Keratinocyte (primary cell): ENCODE measurements at regions not wholly inside any gene's neighbourhood (a gene's known extent, or its start where the extent isn't known, plus 50 kb on each side); places are given as distances from the start of the nearest gene placed in this dataset.

Experiments
- DNase-seq: peaks from one replicate; pipeline ENCODE4 v3.0.0-alpha.2; 2011; ENCODE audit warnings: low read depth, missing footprints, low spot score
- FAIRE-seq: peaks from 2 replicates; lab custom pipeline; 2011; peaks lifted over from hg19 to GRCh38; lab: Jason Lieb, UNC
- H2AFZ ChIP-seq: 2 replicates; pipeline ENCODE4 v1.6.0; 2012; ENCODE audit warnings: low read length, control low read depth, inconsistent platforms; ENCODE audit not compliant: control insufficient read depth
- H3K27ac ChIP-seq: 2 replicates; pipeline ENCODE4 v1.5.1; 2011; ENCODE audit warnings: low read length; ENCODE audit not compliant: control insufficient read depth, insufficient read depth
- H3K27me3 ChIP-seq: 3 replicates; pipeline ENCODE4 v1.6.0; 2011; ENCODE audit warnings: low read length; ENCODE audit not compliant: control insufficient read depth, insufficient read depth; ENCODE audit errors: extremely low read depth
- H3K36me3 ChIP-seq, 2 experiments: 2 replicates in 1 of 2; 3 replicates in 1 of 2; pipeline ENCODE4 v1.5.1; 2011; ENCODE audit warnings: low read length in 2 of 2, mild to moderate bottlenecking in 1 of 2; ENCODE audit not compliant: control insufficient read depth in 2 of 2, insufficient read depth in 2 of 2; ENCODE audit errors: extremely low read depth in 1 of 2
- H3K4me1 ChIP-seq: 3 replicates; pipeline ENCODE4 v1.5.1; 2011; ENCODE audit warnings: low read length; ENCODE audit not compliant: control insufficient read depth, insufficient read depth; ENCODE audit errors: extremely low read depth
- H3K4me2 ChIP-seq: 3 replicates; pipeline ENCODE4 v1.6.0; 2011; ENCODE audit warnings: low read depth, low read length; ENCODE audit not compliant: control insufficient read depth, insufficient read depth; ENCODE audit errors: extremely low read depth
- H3K4me3 ChIP-seq, 3 experiments: fragments of 200-600 bp in 1 of 3; sonication (generic) in 1 of 3; 2 replicates in 2 of 3; 3 replicates in 1 of 3; pipeline ENCODE4 v1.5.1; 2011 to 2016; ENCODE audit warnings: low read length in 3 of 3, mild to moderate bottlenecking in 3 of 3, control low read depth in 2 of 3, inconsistent platforms in 1 of 3, low read depth in 1 of 3, mixed read lengths in 1 of 3, mixed run types in 1 of 3, moderate library complexity in 1 of 3; ENCODE audit not compliant: control insufficient read depth in 2 of 3, insufficient read depth in 2 of 3; ENCODE audit errors: extremely low read depth in 1 of 3
- H3K79me2 ChIP-seq: 2 replicates; pipeline ENCODE4 v1.6.0; 2012; ENCODE audit warnings: low read length; ENCODE audit not compliant: control insufficient read depth, insufficient read depth
- H3K9ac ChIP-seq: 3 replicates; pipeline ENCODE4 v1.6.0; 2011; ENCODE audit warnings: low read length; ENCODE audit not compliant: control insufficient read depth, insufficient read depth; ENCODE audit errors: extremely low read depth
- H3K9me1 ChIP-seq: 3 replicates; pipeline ENCODE4 v1.6.0; 2011; ENCODE audit warnings: low read length; ENCODE audit not compliant: control insufficient read depth, insufficient read depth; ENCODE audit errors: extremely low read depth
- H3K9me3 ChIP-seq: 2 replicates; pipeline ENCODE4 v1.5.1; 2012; ENCODE audit warnings: low read depth, low read length; ENCODE audit not compliant: control insufficient read depth
- H4K20me1 ChIP-seq: 3 replicates; pipeline ENCODE4 v1.6.0; 2011; ENCODE audit warnings: low read length; ENCODE audit not compliant: control insufficient read depth, insufficient read depth; ENCODE audit errors: extremely low read depth
- EZH2 ChIP-seq: IDR thresholded peaks from one replicate; pipeline ENCODE4 v1.6.1; 2012; ENCODE audit warnings: inconsistent platforms, mild to moderate bottlenecking, low read length, moderate library complexity
- dilution Hi-C: fragments of 300-500 bp; cut with MboI; formaldehyde crosslinking; loops from one replicate; pipeline ENCODE4 v1.7.0; 2020; ENCODE audit warnings: low sequenced_read_pairs; ENCODE audit not compliant: extremely low pct_ligation_motif_present
- TF ChIP-seq, protein P1 (sequence below), 3 experiments: IDR thresholded peaks in 1 of 3; conservative IDR thresholded peaks in 1 of 3; optimal IDR thresholded peaks in 1 of 3; 2 replicates in 2 of 3; 3 replicates in 1 of 3; pipeline versions ENCODE3 to v1.5.1; 2011; ENCODE audit warnings: low read length in 3 of 3, mild to moderate bottlenecking in 3 of 3, moderate library complexity in 2 of 3, control low read depth in 1 of 3, inconsistent platforms in 1 of 3; ENCODE audit not compliant: insufficient read depth in 2 of 3; ENCODE audit errors: extremely low read depth in 1 of 3

DNA sequence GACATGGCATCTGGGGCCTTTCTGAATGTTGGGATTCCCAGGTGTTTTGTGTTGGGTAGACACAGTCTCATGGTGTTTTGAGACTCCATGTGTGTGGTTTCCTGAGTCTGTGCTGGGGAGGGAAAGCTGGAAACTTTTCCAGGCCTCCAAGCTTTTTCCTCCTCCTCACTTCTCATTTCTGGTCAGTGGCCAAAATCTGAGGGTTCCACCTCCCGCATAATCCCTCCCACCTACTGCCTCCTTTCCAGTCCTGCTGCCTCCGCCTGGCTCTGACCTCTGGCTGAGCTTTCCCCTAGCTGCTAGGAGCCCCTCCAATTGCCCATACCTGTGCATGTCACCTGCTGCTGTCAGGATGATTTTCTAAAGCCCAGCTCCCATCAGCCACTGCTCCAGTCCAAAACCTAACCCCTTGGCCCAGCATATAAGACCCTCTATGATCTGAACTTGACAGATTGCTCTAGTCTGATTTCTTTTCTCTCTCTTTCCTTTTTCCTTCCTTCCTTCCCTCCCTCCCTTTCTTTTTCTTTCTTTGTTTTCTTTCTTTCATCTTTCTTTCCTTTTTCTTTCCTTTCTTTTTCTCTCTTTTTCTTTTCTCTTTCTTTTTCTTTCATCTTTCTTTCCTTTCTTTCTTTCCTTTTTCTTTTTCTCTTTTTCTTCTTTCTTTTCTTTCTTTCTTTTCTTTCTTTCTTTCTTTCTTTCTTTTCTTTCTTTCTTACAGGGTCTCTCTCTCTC, 51.4 kb upstream of the NECTIN1 start:
- FAIRE-seq (no peak), DNase-seq (no peak)
- Histone ChIP-seq H3K4me3 (no peak overlapping the region), H3K4me1 (no peaks in the 10 kb centered on the region), H3K9ac (no peak overlapping the region), H3K27me3 (peaks cover 3% of the 10 kb centered on the region), H3K4me2 (no peak overlapping the region), H4K20me1 (peaks cover 4% of the 10 kb centered on the region), H2AFZ (no peak overlapping the region), H3K36me3 (no peaks in the 10 kb centered on the region), H3K27ac (no peak overlapping the region), H3K79me2 (no peaks in the 10 kb centered on the region), H3K9me1 (no peaks in the 10 kb centered on the region), H3K9me3 (no peaks in the 10 kb centered on the region)
- TF ChIP-seq, protein P1, sequence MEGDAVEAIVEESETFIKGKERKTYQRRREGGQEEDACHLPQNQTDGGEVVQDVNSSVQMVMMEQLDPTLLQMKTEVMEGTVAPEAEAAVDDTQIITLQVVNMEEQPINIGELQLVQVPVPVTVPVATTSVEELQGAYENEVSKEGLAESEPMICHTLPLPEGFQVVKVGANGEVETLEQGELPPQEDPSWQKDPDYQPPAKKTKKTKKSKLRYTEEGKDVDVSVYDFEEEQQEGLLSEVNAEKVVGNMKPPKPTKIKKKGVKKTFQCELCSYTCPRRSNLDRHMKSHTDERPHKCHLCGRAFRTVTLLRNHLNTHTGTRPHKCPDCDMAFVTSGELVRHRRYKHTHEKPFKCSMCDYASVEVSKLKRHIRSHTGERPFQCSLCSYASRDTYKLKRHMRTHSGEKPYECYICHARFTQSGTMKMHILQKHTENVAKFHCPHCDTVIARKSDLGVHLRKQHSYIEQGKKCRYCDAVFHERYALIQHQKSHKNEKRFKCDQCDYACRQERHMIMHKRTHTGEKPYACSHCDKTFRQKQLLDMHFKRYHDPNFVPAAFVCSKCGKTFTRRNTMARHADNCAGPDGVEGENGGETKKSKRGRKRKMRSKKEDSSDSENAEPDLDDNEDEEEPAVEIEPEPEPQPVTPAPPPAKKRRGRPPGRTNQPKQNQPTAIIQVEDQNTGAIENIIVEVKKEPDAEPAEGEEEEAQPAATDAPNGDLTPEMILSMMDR (optimal IDR thresholded peaks at IDR 0.05 in 1 of 3, IDR thresholded peaks at IDR 0.05 in 1 of 3, conservative IDR thresholded peaks at IDR 0.05 in 1 of 3; ENCODE audit: extremely low read depth in 1 of 3, insufficient read depth in 2 of 3, low read length in 3 of 3), result no peak
- TF ChIP-seq EZH2, result no peak
- dilution Hi-C loops, result no loop called here

DNA sequence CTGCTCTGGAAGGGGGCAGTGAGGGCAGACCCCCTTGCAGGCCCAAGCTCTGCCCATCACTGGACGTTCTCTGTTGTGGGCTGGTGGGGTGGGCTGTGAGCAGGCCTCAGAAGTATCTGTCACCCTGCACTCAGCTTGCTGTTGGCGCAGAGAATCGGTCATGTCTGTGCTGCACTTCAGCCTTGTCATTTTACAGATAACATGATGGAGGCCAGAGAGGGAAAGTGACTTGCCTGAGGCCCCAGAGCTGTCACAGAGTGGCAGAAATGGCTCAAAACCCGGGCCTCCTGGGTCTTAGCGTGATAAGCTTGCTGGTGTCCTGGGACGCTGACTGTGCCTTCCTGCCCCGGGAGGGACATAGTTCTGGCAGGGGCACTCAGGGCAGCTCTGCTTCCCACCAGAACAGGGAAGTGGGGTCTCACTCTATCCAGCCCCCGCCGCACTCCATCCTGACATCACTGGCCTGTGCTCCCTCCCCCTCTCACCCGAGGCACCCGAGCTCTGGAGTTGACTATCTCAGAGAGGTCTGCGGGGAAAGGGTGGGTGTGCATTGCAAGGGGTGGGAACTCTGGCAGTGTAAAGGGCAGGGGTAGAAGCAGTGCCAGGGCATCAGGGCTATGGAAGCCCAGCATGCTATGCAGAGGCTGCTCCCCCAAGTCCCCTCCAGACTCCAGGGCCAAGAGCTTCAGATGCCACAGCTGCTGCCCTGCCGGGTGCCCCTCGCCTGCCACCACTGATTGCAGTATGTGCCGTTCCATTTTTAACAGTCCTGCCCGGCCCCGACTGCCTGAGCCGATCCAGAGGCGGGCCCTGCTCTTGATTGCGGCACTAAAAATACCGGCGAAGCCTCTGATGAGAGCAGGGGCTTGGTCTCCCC, 50.4 kb upstream of the NECTIN1 start:
- H3K4me3 ChIP-seq, result no peak overlapping the region
- H3K27me3 ChIP-seq, result peaks cover 3% of the 10 kb centered on the region
- H3K9me1 ChIP-seq, result no peaks in the 10 kb centered on the region
- no peaks in the 10 kb centered on the region for H3K36me3 ChIP-seq
- H3K79me2 ChIP-seq, result no peaks in the 10 kb centered on the region
- TF ChIP-seq EZH2, result no peak
- H3K27ac ChIP-seq, result no peak overlapping the region
- no peaks in the 10 kb centered on the region for H3K9me3 ChIP-seq
- DNase-seq (no peak), FAIRE-seq (no peak)
- H3K4me2 ChIP-seq, result no peak overlapping the region
- no peaks in the 10 kb centered on the region for H3K4me1 ChIP-seq
- dilution Hi-C loops, result no loop called here
- H4K20me1 ChIP-seq, result peaks cover 4% of the 10 kb centered on the region
- no peak overlapping the region for H3K9ac ChIP-seq
- H2AFZ ChIP-seq, result no peak overlapping the region
